SJCRH30 (cell line): ENCODE measurements at regions not wholly inside any gene's neighbourhood (a gene's known extent, or its start where the extent isn't known, plus 50 kb on each side); places are given as distances from the start of the nearest gene placed in this dataset.

Experiments
- DNase-seq, 2 experiments: peaks; one replicate each; pipeline ENCODE4 v3.0.0-alpha.2; 2015 to 2020
- H3K27ac ChIP-seq: fragments of 250-450 bp; sonication (Bioruptor Pico); 2 replicates; pipeline ENCODE4 v1.5.1; 2020; ENCODE audit warnings: mild to moderate bottlenecking, moderate library complexity
- H3K27me3 ChIP-seq: fragments of 250-450 bp; sonication (Bioruptor Pico); 2 replicates; pipeline ENCODE4 v1.5.1; 2020; ENCODE audit warnings: mild to moderate bottlenecking, moderate library complexity
- H3K36me3 ChIP-seq: fragments of 250-450 bp; sonication (Bioruptor Pico); 2 replicates; pipeline ENCODE4 v1.5.1; 2020; ENCODE audit warnings: mild to moderate bottlenecking, moderate library complexity
- H3K4me1 ChIP-seq: fragments of 250-450 bp; sonication (Bioruptor Pico); 2 replicates; pipeline ENCODE4 v1.5.1; 2020; ENCODE audit warnings: mild to moderate bottlenecking, moderate library complexity
- H3K4me3 ChIP-seq: fragments of 250-450 bp; sonication (Bioruptor Pico); 2 replicates; pipeline ENCODE4 v1.5.1; 2020; ENCODE audit warnings: mild to moderate bottlenecking, moderate library complexity
- H3K9me3 ChIP-seq: fragments of 250-450 bp; sonication (Bioruptor Pico); replicated peaks from 2 replicates; pipeline ENCODE4 v1.5.1; 2020; ENCODE audit warnings: mild to moderate bottlenecking, moderate library complexity

DNA sequence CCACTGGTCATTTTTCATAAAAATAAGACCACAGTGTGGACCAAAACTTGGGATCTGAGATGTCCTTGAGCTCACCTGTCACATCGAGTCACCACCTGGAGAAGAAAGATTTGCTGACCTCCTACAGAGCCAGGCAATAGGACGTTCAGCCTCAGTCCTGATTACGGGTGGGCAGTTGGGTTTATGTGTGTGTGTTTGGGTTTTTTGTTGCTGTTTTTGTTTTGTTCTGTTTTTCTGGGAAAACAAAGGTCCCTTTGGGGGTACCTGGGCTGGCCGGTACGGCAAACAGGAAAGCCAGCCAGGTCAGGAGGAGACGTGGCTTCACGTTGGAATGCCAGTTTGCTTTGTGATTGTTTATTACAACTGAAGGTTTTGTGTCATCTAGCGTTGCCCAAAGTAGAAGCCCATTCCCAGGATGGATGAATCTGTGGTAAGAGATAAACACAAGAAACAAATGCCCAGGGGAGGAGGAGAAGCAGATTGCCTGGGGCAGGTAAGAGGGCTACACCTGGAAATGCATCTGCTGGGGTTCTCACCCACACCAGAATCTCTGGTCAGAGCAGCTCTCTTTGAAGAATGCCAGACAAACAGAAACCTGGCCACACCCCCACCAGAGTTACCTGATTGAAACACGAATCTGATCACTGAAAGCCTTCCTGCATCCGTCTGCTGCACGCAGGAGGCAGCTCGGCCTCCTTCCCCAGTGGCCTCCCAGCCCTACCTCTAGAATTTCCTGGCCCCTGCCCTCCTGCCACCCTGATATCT is 100.1 kb upstream of the DIO3 start:
- no peaks in the 10 kb centered on the region for H3K36me3 ChIP-seq
- H3K4me3 ChIP-seq: no peak overlapping the region
- peaks cover 5% of the 10 kb centered on the region; the same call in 1 of the 2 replicates for H3K27me3 ChIP-seq
- H3K27ac ChIP-seq: no peak overlapping the region
- no peak for DNase-seq
- H3K4me1 ChIP-seq: no peaks in the 10 kb centered on the region
- H3K9me3 ChIP-seq: no peaks in the 10 kb centered on the region

DNA sequence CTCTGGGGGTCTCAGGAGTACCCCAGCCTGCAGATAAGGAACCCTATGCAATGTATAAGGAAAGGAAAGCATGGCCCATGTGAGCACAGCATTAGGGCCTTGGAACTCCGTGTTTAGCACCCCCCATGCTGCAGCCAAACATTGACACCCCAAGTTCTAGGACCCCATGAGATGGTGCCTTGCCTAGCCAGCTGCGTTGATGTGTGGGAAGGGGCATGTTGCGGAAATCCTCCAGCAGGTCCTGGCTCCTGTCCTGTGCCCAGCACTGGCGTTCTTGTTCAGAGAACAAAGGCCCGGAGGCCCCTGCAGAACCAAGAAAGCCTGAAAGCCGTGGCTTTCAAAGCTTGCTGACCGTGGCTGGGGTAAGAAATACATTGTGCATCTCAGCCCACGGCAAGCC is 99.4 kb upstream of the DIO3 start:
- DNase-seq: no peak
- H3K4me1 ChIP-seq: no peaks in the 10 kb centered on the region
- no peaks in the 10 kb centered on the region for H3K36me3 ChIP-seq
- H3K27ac ChIP-seq: no peak overlapping the region
- no peak overlapping the region for H3K4me3 ChIP-seq
- H3K27me3 ChIP-seq: peaks cover 5% of the 10 kb centered on the region; the same call in 1 of the 2 replicates
- H3K9me3 ChIP-seq: no peaks in the 10 kb centered on the region

DNA sequence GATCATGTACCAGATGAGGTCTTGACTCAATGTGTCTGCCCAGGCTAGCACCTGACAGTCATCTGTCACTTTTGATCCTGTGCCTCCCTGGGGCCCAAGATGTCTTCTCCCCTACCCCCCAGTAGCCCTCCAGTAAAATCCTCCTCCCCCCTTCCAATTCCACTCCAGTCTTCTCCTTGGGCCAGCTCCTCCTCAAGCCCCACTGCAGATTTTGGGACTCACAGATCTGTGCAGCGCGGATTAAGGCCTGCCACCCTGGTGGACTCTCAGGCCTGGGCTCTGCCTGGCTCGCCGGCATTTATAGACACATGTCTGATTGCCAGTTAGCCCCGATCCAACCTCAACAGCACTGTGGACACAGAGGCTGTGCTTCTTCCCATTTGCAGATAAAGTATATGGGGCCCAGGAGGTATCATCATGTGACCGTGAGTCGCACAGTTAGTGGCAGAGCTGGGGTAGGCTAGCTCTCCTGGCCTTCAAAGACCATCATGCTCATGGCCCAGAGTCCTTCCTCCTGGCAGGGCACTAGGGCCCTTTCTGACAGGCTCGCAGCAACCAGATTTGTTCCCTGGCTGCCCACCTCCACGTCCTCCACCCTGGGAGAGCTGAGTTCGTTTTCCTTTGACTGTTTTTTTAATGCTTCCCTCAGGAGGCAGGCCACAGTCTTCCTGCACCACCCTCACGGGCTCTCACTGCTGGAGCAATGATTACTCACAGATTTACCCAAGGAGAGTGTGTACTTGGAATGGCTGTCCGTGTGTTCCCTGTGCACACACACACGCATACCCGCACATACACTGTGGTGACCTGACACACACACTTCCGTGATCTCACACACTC is 98.3 kb upstream of the DIO3 start:
- H3K9me3 ChIP-seq: no peaks in the 10 kb centered on the region
- peaks cover 5% of the 10 kb centered on the region; the same call in 1 of the 2 replicates for H3K27me3 ChIP-seq
- H3K4me1 ChIP-seq: no peaks in the 10 kb centered on the region
- H3K4me3 ChIP-seq: no peak overlapping the region
- no peak for DNase-seq
- no peaks in the 10 kb centered on the region for H3K36me3 ChIP-seq
- no peak overlapping the region for H3K27ac ChIP-seq

DNA sequence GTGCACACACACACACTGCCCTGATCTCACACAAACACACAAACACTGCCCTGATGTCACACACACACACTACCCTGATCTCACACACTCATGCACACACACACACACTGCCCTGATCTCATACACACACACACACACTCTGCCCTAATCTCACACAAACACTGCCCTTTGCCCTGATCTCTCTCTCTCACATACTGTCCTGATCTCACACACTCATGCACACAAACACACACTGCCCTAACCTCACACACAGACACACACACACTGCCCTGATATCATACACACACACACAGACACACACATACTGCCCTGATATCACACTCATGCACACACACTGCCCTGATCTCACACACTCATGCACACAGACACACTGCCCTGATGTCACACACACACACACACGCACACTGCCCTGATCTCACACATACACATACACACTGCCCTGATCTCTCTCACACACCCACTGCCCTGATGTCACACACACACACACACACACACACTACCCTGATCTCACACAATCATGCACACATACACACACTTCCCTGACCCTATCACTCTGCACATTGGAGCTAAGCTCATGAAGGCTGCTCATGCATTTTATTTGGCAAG is 97.6 kb upstream of the DIO3 start:
- Histone ChIP-seq H3K4me3 (no peak overlapping the region), H3K36me3 (no peaks in the 10 kb centered on the region), H3K27ac (no peak overlapping the region), H3K9me3 (no peaks in the 10 kb centered on the region), H3K4me1 (no peaks in the 10 kb centered on the region), H3K27me3 (peaks cover 5% of the 10 kb centered on the region; the same call in 1 of the 2 replicates)
- no peak for DNase-seq

DNA sequence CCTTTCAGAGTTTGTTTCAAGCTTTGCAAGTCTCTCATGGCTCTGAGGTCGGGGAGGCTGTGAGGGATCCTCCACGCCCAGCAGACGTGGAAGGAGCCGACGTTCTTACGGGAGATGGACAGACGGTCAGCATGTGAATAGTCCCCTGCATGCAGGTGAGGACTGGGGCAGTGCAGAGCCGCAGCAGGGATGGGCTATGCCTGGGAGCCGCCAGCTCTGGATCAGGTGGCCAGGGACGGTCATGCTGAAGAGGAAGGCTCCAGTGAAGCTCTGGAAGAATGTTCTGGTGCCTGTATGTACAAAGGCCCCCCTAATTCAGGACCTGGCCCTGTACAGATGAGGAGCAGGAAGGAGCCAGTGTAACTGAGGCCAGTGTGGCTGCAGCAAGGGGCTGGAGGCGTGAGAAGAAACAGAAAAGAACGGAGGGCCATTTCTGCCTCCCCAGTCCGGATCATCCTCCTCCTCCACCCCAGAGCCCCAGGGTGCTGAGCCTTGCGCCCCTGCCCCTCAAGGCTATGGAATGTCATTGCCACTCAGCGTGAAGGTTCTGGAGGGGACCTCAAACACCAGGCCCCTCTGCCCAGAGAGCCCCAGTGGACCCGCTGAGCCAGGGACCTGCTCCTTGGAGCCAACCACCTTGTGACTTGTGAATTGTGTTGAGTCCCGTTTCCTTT is 96.8 kb upstream of the DIO3 start:
- Histone ChIP-seq H3K4me3 (no peak overlapping the region), H3K27me3 (peaks cover 5% of the 10 kb centered on the region; the same call in 1 of the 2 replicates), H3K9me3 (no peaks in the 10 kb centered on the region), H3K36me3 (no peaks in the 10 kb centered on the region), H3K27ac (no peak overlapping the region), H3K4me1 (no peaks in the 10 kb centered on the region)
- DNase-seq: no peak

DNA sequence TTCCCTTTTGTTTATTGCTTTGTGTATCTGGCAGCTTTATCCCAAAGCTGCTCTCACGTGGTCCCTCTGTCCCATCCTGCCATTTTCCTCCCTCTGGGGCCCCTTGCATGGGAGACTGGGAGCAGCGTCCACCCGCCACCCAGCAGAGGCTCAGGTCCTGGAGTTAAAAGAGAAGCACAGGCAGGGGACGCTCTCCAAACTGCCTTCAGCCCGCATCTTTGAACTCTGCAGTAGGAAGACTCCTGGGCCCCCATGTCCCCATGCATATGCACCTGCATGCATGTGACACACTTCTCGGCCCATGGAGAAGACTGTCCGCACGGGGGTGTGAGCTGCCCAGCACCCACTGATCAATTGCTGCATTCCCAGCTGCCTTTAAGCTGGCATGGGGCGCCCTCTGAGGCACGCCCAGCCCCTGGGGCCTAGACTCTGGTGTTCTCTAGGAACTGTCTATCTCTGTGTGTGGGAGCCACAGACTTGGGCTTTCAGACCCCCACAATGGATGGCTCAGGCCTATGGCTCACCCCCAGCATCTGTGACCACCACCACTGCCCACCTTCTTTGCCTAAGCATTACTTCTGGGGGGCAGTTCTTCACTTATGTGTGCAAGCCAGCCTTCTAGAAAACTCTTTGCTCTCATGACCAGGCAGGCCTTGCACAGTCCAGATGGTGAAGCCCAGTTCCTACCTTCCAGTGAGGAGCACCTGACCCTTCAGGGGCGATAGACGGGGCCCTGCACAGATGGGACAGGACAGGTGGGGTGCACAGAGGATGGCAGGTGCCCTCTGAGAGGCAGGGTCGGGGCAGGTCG is 96.1 kb upstream of the DIO3 start:
- no peaks in the 10 kb centered on the region for H3K36me3 ChIP-seq
- DNase-seq: no peak
- no peak overlapping the region for H3K27ac ChIP-seq
- H3K4me3 ChIP-seq: no peak overlapping the region
- peaks cover 5% of the 10 kb centered on the region; the same call in 1 of the 2 replicates for H3K27me3 ChIP-seq
- no peaks in the 10 kb centered on the region for H3K9me3 ChIP-seq
- H3K4me1 ChIP-seq: no peaks in the 10 kb centered on the region

DNA sequence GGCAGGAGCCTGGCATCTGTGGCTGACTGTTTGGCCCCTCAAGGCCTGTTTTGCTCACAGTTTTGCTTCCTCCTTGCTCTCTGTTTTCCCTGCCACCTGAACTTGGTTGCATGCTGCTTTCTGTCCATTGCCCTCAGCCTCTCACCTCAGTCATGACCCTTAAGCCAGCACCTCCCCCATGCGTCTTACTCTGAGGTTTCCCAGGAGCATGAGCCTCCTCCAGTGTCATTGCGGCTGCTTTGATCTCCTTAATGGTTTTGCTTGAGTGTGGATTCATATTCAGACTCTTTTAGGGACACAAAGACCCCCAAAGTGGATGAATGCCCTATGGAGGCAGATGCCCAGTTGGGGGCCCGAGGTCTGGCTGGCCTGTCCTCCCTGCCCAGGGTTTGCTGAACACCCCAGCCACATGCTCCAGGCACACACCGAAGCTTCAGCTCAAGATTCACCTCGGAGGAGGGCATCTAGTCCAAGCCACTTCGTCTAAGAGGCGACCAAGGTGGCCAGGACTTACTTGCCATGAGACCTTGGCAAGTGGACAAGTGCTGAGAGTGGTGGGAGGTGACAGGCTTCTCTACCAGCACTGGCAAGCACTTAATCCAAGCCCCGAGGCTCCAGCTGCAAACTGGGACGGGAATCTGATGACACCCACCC is 95.4 kb upstream of the DIO3 start:
- Histone ChIP-seq H3K36me3 (no peaks in the 10 kb centered on the region), H3K27ac (no peak overlapping the region), H3K4me3 (no peak overlapping the region), H3K9me3 (no peaks in the 10 kb centered on the region), H3K4me1 (no peaks in the 10 kb centered on the region), H3K27me3 (peaks cover 5% of the 10 kb centered on the region; the same call in 1 of the 2 replicates)
- no peak for DNase-seq

DNA sequence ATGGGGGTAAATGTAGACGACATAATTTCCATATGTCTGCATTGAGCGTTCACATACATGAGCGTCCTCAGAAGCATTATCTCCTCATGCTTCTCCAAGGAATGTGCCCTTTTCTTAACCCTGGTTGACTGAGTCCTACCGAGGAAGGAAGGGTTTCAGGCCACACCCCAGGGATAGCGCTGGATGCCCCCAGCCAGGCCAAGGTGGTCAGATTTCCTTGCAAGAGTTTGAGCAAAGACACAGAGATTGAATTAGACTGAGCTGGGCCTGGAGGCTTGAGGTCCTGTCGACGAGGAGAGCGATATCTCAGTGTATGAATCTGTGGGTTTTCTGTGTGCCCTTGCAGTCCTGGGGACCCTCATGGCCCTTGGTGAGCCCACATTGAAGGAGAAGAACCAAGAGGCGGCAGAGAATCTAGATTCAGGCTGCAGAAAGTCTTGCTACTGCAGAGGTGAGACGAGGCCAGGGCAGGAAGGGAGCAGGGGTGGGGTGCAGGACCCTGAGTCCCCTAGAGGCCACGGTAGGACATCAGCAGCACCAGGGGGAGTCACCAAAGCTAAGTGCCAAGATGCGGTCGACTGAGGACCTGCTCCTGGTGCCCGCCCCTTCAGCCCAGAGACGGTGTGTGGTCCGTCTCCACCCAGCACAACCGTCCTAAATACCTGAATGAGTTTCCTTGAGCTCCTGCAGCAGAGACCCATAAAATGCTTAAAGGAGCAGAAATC is 94.7 kb upstream of the DIO3 start:
- Histone ChIP-seq H3K4me3 (no peak overlapping the region), H3K36me3 (no peaks in the 10 kb centered on the region), H3K27me3 (peaks cover 4% of the 10 kb centered on the region; the same call in 1 of the 2 replicates), H3K9me3 (no peaks in the 10 kb centered on the region), H3K4me1 (no peaks in the 10 kb centered on the region), H3K27ac (no peak overlapping the region)
- DNase-seq: no peak

DNA sequence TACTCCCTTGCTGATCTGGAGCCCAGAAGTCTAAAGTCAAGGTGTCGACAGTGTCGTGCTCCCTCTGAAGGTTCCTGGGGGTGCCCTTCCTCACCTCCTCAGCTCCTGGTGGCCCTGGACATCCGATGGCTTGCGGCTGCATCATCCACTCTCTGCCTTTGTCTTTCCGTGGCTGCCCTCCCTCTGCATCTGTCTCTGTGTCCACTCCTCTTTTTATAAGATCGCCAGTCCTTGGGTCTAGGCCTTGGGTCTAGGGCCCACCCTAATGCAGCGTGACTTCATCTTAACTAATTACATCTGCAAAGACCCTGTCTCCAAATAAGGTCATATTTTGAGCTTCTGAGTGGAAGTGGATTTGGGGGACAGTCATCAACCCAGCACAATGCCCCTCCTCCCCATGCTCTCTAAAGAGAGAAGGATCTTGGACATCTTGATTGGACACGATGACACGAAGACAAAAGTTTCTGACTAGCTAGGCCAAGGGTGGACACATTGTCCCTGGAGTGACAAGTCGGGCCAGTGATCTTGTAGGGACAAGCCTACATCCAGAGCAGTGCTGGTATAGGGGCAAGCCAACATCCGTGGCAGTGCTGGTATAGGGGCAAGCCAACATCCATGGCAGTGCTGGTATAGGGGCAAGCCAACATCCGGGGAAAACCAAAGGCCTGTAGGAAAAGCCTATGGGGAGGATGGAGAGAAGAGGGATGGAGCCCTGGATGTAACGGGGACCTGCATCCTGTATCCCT is 93.9 kb upstream of the DIO3 start:
- H3K27me3 ChIP-seq: peaks cover 3% of the 10 kb centered on the region; the same call in 1 of the 2 replicates
- no peak overlapping the region for H3K27ac ChIP-seq
- H3K4me1 ChIP-seq: no peaks in the 10 kb centered on the region
- no peak for DNase-seq
- H3K36me3 ChIP-seq: no peaks in the 10 kb centered on the region
- no peak overlapping the region for H3K4me3 ChIP-seq
- H3K9me3 ChIP-seq: no peaks in the 10 kb centered on the region

DNA sequence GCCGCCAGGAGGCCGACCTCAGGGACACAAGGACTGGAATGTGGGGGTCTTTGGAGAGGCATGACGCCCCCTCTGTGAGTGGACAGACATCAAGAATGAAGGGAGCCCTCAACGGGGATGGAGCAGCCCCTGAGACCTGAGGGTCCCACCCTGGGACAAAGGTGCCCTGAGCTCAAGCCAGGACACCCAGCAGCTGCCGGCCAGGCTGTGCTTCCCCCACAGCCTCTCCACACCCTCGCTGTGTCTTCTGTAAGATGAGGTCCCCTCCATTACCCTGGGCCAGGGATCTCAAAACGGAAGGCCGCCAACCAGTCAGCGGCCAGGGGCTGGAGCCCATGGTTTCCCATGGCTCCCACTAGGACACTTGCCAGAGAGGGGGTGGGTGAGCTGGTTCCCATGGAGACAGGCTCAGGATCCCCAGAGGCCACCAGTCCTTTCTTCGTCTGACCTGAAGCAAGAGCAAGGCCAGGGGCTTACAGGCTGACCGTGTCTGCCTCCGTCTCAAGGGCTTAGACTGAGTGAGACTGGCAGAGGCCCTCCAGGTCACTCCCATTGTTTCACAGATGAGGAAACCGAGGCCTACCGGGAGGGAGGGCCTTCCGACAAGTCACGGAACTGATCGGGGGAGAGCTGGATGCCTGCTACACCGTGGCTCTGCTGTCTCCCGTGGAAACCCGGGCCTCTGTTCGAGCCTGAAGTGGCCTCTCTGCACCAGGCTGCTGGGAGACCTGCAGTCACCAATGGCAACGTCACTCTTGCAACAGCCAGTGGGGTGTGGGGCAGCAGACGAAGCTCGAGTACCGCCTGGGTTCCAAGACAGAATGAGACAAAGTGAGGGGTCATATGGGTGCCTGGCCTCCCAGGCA is 91.7 kb upstream of the DIO3 start:
- Histone ChIP-seq H3K4me1 (no peaks in the 10 kb centered on the region), H3K27ac (no peak overlapping the region), H3K27me3 (peaks cover 3% of the 10 kb centered on the region; the same call in 1 of the 2 replicates), H3K4me3 (no peak overlapping the region), H3K9me3 (no peaks in the 10 kb centered on the region), H3K36me3 (no peaks in the 10 kb centered on the region)
- DNase-seq: no peak

DNA sequence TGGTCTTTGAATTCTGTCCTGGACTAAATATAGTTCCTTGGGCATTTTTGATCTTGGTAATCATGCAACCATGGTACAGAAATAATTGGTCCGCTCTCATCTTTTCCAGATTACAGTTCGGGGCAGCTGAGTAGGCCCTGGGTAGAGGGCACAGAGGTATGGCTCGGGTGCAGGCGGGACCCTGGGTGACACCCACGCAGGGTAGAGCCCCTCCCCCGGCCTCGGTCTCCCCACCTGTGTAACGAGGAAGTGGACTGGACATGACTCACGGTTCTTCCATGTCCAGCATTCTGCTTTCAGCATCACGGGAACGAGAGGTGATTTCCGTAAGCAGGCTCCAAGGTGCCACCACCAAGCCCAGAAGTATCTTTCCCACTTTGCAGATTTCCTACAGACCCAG is 91.0 kb upstream of the DIO3 start:
- Histone ChIP-seq H3K27ac (no peak overlapping the region), H3K36me3 (no peaks in the 10 kb centered on the region), H3K9me3 (no peaks in the 10 kb centered on the region), H3K27me3 (peaks cover 4% of the 10 kb centered on the region; the same call in 1 of the 2 replicates), H3K4me3 (no peak overlapping the region), H3K4me1 (no peaks in the 10 kb centered on the region)
- no peak for DNase-seq
